GM21390 (cell line): ENCODE measurements at regions not wholly inside any gene's neighbourhood (a gene's known extent, or its start where the extent isn't known, plus 50 kb on each side); places are given as distances from the start of the nearest gene placed in this dataset.

Experiments
- ATAC-seq: cut with Tn5 transposase; IDR thresholded peaks from one replicate; pipeline ENCODE4 v1.9.1; 2021; ENCODE audit not compliant: unreplicated experiment

DNA sequence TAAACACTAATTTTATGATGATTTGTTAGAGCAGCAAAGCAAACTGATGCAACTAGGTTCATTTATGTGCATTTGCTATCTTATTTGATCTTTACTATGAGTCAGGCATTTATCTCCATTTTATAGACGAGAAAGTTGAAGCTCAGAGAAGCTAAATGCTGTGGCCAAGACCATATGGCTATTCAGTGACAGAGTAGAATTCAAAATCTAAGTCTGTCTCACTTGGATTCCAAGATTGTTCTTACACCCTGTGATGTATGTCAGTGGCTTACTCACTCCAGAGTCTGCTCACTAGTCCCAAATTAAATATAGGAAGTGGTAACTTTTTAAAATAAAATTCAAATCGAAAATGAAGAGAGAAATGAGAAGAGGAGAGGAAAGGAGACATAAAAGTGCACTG is 114.0 kb upstream of the DDX18 start:
- no peak for ATAC-seq

DNA sequence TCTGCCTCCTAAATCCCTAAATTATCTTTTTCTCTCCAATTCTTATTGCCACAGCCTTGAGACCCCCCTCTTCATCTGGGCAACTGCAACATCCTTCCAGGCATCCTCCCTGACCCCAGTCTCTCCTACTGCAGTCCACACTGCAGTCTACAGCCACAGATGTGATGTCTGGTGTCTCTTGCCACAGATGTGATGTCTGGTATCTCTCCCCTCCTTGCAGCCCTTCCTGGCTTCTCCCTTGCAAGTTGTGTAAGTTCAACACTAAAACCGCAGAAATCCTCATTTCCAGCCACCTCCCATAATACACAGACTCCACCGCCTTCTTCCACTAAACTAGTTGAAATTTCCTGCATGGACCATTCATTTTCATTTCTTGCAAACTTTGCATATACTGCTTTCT is 113.1 kb upstream of the DDX18 start:
- ATAC-seq, result no peak

GRCh38 chr2:117702098-117702497 is 112.4 kb upstream of the DDX18 start:
- no peak for ATAC-seq

- no peak for ATAC-seq
These were observed 110.6 kb upstream of the DDX18 start for GRCh38 chr2:117703858-117704257.

DNA sequence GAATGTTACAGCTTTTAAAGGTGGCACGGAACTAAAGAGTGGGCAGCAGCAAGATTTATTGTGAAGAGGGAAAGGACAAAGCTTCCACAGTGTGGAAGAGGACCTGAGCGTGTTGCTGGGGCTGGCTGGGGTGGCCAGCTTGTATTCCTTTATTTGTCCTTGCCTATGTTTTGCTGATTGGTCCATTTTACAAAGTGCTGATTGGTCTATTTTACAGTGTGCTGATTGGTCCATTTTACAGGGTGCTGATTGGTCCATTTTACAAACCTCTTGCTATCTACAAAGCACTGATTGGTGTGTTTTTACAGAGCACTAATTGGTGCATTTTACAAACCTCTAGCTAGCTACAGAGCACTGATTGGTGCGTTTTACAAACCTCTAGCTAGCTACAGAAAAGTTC is 109.7 kb upstream of the DDX18 start:
- no peak for ATAC-seq

DNA sequence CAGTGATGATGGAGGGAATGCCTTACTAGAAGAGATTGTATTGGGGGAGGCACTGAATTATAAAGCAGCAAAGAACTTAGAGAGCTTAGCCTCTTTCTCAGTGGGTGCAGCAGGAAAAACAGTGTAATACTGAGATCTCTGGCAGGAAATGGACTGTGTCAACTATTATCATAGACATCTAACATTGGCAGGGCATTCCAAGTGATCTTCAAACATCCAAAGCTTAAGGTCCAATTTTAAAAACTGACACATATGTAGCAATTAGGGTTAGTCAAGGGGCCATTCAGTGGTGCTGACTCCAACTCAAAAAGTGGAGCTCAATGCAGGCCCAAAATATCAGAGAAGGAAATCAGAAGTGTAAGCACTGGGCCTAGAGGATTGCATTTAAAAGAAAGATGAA is 106.6 kb upstream of the DDX18 start:
- ATAC-seq, result no peak

GRCh38 chr2:117712684-117713083 is 101.8 kb upstream of the DDX18 start:
- no peak for ATAC-seq

GRCh38 chr2:117714110-117714509 is 100.4 kb upstream of the DDX18 start:
- no peak for ATAC-seq

GRCh38 chr2:117714745-117715417 is 99.6 kb upstream of the DDX18 start:
- no peak for ATAC-seq

DNA sequence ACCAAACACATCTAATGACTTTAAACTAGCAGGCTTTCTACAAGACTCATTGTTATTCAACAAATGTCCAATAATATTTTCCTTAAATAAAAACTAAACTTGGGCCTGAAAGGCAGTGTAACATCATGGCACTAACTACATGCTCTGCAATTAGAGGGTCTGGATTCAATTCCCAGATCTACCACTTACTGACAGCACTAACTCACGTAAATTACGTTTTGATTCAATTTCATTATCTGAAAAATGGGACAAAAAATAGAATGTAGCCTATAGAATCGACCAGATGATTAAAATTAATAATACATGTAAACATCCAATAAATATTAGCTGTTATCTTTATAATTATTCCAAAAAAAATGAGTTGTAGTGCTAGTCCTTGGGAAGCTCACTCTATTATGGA is 98.0 kb upstream of the DDX18 start:
- no peak for ATAC-seq

GRCh38 chr2:117717072-117717471 is 97.4 kb upstream of the DDX18 start:
- no peak for ATAC-seq

DNA sequence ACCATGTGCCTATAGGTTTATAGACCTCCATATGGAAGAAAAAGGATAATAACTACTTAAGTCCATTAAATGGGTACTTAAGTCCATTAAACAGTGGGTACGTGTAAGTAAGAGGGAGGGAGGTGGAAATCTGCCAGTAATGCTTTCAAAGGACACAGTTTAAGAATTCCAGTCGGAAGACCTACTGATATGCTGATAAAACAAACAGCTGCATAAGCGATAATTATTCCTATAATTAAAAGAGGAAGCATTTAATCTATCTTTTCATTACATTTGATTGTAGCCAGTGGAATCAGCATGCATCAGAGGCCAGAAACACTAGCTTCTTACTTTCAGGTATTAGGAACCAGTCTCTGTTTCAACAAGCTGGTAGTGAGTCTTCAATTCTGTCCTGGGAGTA is 96.4 kb upstream of the DDX18 start:
- no peak for ATAC-seq

DNA sequence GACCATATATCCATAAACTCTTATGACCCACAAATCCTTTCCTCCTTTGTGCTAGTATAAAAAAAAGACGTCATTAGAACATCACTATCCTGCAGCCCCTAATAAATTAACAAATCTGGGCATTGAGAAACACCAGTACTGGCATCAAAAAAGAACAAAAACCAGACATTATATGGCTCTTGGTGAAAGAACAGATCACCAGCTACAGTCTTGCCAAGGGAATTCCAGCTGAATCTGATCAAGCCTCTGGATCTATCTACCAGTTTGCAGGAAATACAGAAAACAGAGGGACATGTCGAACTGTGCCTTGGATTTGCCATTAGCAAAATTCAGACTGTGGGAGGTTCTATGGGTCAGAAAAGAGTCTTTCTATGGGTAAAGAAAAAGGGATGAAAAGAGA is 93.7 kb upstream of the DDX18 start:
- no peak for ATAC-seq

DNA sequence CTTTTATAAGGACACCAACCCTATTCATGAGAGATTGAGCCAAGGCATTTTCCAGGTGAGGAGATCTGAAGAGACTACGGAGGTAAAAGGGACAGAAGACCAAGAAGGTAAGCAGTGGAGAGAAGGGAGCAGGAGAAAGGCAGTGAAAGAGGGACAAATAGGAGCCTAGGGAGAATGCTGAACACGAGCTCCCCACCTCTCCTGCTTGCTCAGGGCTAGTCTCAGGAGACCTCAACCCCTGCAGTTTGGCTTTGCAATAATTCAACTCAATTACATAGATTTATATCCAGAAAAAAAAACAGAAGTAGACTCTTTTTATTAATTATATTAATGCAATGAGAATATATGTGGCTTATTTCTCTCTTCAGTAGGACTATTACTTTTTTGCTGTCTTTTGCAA is 91.0 kb upstream of the DDX18 start:
- no peak for ATAC-seq

- no peak for ATAC-seq
These were observed 90.5 kb upstream of the DDX18 start for GRCh38 chr2:117723888-117724434.

DNA sequence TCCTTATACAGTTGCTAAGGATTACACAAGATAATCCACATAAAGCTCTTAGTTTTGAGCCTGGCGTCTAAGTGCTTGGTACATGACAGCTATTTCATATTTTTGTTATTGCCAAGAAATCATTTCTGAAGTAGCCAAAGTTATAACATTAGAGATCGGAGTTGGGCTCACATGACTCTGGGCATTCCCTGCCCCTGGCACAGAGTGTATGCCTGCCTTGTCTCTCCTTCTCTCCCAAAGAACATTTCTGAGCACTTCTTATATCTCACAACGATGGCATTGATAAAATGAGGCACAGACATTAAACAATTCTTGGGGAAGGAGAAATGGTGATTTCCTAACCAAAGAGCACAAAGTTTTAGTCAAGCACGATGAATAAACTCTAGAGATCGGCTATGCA is 87.7 kb upstream of the DDX18 start:
- ATAC-seq, result no peak

GRCh38 chr2:117737846-117738245 is 76.6 kb upstream of the DDX18 start:
- no peak for ATAC-seq

- no peak for ATAC-seq
These were observed 75.3 kb upstream of the DDX18 start for GRCh38 chr2:117738991-117739839.

DNA sequence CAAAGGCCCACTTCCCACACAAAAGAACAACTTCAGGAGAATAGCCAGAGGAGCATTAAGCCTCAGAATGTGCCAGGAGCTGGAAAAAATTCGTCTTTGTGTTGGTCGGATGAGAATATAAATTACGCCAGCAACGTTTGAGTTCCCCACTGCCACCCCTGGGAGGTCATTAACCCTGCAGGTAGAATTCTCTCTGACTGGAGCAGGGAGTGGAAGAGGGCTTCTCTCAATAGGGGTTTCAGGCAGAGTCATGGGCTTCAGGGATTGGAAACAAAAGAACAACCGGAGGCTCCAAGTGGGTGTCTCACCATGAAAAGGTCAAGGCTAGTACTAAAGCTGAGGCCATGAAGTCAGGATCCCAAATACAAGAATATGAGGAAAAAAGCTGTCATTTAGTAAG is 69.0 kb upstream of the DDX18 start:
- ATAC-seq, result no peak

DNA sequence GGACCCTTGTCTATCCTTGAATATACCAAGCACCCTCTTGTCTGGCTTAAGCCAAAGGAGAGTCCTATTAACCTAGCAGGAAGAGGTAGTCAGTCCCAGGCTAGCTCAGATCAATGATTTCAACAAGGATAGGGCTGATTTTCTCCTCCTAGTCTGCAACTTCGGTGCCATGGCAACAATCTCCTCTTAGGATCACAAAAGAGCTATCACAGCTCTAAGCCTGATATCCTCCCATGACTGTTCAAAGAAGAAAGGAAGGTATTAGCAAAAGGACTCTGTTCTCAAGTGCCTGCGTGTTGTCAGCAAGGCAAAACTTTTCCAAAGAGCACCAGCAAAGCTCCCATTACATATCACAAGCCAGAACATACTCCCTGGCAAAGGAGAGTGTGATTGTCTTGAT is 58.7 kb upstream of the DDX18 start:
- ATAC-seq, result no peak

DNA sequence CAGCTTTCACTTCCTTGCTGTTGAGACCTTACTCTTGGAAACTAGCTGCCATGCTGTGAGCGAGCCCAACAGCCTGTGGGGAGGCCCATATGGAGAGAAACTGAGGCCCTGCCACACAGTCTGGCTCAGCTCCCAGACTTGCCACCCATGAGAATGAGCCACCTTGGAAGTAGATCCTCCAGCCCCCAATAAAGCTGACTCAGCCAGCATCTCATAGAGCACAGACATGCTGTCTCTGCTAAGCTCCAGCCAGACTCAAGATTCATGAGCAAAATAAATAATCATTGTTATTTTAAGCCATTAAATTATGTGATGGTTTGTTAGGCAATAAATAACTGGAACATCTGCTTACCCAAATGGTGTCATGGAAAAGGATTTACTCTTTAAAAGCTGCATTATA is 53.6 kb upstream of the DDX18 start:
- ATAC-seq, result no peak

DNA sequence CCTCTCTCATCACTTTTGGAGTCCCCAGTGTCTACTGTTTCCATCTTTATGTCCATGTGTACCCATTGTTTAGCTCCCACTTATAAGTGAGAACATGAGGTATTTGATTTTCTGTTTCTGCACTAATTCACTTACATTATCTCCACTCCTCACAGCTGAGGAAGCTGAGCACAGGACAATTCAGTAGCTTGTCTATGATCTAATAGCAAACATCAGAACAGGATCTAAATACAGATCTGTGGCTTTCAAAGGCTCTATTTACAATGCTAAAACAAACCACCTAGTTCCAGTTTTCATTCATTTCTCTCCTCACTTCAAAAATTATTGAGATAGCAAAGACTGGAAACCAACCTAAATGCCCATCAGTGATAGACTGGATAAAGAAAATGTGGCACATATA is 52.0 kb upstream of the DDX18 start:
- no peak for ATAC-seq
